Suppressor macrophage treated with lipopolysaccharide for 4 hours (primary cell): ENCODE measurements at regions not wholly inside any gene's neighbourhood (a gene's known extent, or its start where the extent isn't known, plus 50 kb on each side); places are given as distances from the start of the nearest gene placed in this dataset.
A peak's percentile ranks its signal among the peaks of the same experiment; 100 is the strongest.

Source experiments
- DNase-seq: peaks from one replicate; pipeline ENCODE4 v3.0.0-alpha.2; 2020

DNA sequence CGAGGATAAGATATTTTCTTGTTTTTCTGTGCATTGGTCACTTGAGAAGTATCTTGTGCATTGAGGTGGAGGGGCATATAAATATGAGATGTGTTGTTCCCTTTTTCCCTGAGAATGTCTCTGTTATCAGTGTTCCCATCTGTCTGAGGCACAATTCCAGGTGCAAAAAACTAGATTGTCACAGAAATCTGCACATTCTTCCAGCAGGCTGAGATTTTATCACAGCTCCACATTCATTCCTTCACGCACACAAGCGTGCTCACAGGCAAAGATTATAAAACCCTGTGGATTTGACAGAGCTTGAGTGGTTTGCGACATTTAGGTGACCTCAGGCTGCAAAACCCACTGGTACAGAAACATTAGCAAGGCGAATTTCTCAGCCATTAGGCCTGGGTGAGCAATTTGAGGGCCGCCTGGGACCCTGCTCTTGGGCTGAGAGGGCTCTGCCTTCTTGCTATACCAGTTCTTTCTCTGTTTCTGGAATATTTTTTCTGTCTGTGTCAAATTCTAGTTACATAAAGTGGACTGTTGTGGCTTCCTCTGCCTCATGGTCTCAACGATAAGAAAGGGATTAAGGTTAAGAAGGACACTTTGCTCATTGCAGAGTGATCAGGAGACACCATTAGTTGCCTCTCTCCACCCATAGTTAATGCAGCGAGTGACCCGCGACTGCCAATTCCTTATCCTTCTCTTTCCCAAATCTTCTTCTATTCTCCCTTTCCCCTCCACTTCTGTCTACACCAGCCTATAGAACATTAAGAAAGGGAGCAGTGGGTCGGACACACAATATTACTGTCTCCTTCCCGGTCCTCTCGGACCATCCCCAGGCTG lies 86.7 kb upstream of the C1QTNF7 start:
- no peak for DNase-seq

DNA sequence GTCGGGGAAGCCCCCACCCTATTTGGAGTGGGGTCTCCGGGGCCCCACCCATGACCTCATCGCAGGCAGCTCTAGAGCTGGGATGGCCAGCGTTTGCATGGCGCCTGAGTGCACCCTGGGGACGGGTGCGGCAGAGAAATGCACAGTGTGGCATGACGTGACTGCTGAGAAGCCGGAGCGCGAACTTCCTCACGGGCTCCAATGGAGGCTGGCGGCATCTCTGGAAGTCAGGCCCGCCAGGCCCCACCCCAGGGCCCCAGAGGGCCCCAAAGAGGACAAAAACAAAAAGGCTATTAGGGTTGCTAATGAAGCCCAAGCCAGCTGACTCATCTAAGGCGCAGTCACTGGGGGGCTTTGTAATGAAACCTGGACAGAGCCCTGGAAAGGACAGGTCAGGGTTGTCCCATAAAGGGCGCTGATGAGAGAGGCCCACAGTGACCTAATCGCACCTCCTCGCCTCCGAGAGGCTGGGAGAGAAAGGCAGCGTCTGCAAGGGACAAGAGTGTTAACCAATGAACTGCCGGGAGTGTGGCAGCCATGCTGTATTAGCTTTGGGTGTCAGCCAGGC lies 86.0 kb upstream of the C1QTNF7 start:
- no peak for DNase-seq

DNA sequence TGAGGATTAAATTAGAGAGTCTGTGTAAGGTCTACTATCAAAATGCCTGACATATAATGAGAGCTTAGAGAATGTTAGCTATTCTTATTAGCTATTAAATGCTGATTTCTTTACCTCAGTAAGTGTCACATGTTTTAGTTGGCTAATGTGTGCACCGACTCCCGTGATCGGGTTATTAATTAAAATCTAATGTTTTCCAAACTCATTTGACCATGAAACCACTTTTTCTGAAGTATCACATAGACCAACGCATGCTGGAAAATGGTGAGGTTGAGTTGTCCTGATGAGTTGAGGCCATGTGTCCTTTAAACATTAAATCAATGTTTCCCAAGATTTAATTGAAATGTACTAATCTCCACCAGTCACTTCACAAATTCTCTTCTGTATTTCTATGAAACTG lies 84.8 kb upstream of the C1QTNF7 start:
- no peak for DNase-seq

DNA sequence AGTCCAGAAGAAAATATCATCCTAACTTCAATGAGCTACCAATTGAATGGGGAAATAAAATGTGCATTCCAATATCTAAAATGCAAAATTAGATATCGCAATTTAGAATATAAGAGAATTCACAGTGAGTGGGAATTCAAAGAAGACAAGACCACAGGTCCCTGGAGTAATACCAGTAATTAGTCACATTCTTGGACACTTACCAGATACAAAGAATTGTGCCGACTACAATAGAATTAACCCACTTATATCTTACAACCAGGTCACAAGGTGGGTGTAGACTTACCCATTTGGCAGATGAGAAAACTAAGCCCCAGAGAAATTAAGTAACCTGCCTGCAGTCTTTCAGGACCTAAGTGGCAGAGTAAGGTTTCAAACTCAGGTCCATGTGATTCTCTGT lies 84.3 kb upstream of the C1QTNF7 start:
- no peak for DNase-seq

DNA sequence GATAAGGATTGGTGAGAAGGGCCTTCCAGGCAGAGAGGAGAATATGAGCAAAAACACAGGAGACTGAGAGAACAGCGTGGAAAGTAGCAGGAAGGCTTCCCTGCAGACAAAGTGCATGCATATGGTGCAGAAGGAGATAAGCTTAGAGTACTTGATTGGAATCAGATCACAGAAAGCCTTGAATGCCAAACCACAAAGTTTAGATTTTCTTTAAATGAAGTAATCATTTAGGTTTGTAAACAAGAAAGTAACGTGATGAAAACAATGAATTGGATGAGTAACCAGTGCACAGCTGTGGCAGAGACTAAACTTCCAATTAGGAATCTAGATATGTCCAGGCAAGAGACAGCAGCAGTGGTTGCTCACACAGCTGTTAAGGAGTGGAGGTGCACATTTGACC lies 83.8 kb upstream of the C1QTNF7 start:
- no peak for DNase-seq

- DNase-seq: no peak
These were observed 82.7 kb upstream of the C1QTNF7 start for GRCh38 chr4:15345134-15345533.

GRCh38 chr4:15348236-15348635 lies 79.6 kb upstream of the C1QTNF7 start:
- no peak for DNase-seq

DNA sequence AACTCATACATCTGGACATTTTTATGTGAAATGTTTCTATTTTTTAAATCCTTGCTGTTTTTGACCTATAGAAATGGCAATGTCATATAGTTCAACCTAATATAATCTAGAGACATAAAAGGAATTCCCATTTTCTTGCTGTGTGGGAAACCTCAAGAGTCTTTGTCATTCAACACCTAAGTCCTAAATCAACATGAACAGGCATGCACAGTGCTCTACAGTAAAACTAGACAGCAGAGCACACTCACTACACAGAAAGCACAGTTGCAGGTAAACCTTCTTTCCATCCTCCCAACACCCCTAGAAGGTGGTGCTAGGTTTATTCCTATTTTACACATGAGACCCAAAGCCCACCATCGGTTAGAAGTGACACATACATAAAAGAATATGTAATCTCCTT lies 79.1 kb upstream of the C1QTNF7 start:
- DNase-seq: no peak

DNA sequence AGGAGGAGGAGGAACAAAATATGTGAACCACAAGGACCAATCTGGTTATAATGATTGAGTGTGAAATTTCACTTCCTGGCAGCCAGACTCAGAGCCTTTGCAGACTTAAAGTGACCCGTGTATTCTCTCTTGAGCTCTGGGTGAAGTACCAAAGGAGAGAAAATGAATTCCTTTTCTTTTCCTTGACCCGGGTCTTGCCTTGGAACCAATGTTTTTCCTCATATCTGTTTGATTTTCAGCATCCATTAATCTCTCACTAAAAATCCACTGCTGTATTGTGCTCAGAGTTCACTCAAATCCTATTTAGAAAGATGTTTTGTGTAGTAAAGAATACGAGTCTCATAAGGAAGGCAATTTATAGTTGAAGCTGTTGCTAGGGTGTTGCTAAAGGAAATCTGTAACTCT lies 78.3 kb upstream of the C1QTNF7 start:
- no peak for DNase-seq

DNA sequence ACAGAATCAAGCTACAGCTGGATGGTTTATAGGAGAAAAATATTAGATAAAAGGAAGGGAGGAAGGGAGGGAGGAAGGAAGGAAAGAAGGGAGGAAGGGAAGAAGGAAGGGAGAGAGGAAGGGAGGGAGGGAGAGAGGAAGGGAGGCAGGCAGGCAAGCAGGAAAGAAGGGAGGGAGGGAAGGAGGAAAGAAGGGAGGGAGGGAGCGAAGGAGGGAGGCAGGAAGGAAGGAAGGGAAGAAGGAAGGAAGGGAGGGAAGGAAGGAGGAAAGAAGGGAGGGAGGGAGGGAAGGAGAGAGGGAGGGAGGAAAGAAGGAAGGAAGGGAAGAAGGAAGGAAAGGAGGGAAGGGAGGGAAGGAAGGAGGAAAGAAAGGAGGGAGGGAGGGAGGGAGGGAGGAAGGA lies 77.9 kb upstream of the C1QTNF7 start:
- DNase-seq: no peak

- DNase-seq: no peak
These were observed 75.3 kb upstream of the C1QTNF7 start for GRCh38 chr4:15352524-15352923.

- DNase-seq: no peak
These were observed 74.6 kb upstream of the C1QTNF7 start for GRCh38 chr4:15353207-15353606.

DNA sequence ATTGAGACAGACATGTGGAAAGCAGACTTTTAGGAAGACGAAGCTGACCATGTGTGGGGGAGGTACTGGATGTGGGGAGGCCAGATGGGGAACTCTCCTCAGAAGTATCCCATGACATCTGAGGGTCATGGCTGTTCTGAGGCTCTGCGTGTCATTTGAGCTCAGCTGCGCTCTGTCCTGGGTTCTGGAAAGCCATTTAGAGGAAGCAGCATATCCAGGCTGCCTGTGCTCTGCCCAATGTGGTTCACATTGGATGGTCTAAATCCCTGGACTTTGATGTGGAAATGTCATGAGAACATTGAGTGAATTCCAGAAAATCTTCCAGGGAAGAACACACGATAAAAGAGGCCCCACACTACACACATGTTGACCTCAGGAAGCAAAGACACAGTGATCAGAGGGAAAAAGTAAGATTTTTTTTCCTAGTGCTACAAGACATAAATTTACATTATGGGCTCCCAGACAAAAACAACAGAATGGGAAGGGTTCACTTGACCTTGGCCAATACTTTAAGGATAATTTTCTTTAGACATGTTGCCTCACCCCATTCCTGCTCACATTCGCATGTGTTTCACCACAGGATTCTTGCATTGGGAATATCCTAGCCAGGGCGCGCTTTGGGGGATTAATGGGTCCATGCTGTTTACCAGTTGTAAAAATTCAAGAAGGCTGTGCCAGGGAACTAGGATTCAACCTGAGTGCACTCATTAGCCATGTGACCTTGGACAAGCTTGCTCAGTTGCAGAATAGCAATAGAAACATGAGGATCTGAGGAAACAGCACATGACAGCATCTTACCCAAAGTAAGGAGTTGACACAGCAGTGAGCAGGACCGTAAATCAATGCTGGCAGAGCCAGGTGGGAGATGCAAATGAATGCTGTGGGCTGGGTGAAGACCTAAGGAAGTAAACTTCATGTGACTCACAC lies 73.2 kb upstream of the C1QTNF7 start:
- no peak for DNase-seq

GRCh38 chr4:15361529-15361928 lies 66.3 kb upstream of the C1QTNF7 start:
- no peak for DNase-seq

- no peak for DNase-seq
These were observed 65.3 kb upstream of the C1QTNF7 start for GRCh38 chr4:15362541-15362940.

DNA sequence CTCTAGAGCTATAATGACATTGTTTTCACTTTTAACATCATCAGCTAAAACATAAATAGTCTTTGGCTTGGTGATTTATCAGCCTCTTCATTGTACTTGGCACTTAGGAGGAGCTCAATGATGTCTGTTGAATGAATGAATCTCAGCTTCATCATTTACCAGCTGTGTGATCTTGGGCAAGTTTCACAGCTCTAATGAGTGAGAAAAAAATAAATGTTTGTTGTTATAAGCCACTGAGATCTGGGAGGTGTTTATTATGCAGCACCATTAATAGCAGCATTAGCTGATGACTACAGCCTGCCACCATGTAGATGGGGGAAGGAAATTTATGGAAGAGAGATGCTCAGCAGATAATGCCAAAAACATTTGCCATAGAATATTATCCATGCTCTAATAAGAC lies 63.6 kb upstream of the C1QTNF7 start:
- DNase-seq: no peak

GRCh38 chr4:15365641-15366040 lies 62.2 kb upstream of the C1QTNF7 start:
- no peak for DNase-seq

DNA sequence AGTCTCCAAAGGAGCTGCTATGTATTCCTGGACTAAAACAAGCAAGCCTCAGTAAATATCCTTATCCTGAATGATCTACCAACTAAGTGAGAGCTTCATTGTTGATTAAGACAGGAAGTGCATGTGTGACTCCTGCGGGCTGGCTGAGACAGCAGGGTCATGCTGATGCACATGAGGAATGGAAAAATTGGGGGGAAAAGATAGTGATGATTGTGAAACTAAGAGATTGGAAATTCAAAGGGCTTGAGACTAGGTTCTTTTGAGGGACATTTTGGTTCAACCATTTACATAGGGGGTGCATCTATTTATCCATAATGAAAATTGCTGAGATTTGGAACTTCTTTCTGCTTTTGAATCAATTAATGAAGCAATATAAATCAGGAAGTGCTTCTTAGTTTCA lies 61.1 kb upstream of the C1QTNF7 start:
- DNase-seq: peak; percentile 47

DNA sequence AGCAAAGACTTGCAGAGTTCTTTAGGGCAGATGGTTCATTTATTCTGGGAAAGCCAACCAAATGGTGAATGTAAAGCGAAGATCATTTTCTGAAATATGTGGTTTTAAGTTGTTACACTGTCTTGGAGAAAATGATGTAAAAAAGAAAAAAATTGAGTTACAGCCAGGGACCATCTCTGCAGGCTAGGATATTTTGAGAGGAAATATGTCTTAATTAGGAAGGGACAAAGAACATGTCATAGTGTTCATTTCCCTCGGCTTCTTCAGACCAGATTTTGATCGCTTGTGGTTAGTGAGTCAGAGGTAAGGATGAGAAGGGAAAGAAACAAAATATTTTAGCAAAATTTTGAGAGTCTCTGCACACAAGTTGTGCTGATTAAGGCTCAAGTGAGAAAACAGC lies 59.0 kb upstream of the C1QTNF7 start:
- peak; percentile 45 for DNase-seq

GRCh38 chr4:15370296-15370695 lies 57.5 kb upstream of the C1QTNF7 start:
- no peak for DNase-seq

GRCh38 chr4:15373363-15373762 lies 54.5 kb upstream of the C1QTNF7 start:
- DNase-seq: no peak

GRCh38 chr4:15374656-15375055 lies 53.2 kb upstream of the C1QTNF7 start:
- DNase-seq: no peak

GRCh38 chr4:15375667-15376066 lies 52.2 kb upstream of the C1QTNF7 start:
- peak; percentile 56 for DNase-seq

DNA sequence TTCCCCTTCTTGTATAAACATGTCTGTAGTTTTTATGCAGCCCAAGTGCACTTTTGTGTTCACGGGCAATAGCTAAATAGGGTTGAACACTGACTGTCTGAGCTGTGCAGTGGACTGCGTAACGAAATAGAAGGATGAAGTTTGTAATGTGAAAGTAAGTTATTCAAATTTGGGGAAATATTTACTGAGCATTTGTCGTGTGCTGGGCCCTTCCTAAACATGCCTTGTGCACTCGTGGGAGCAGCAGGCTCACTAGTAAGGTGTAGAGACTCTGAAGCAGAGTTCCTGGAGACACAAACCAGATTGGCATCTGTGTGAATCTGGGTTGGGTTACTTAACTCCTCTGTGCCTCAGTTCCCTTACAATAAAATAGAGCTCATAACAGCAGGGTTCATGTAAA lies 51.7 kb upstream of the C1QTNF7 start:
- DNase-seq: no peak
